GM12892 (cell line): ENCODE measurements at regions not wholly inside any gene's neighbourhood (a gene's known extent, or its start where the extent isn't known, plus 50 kb on each side); places are given as distances from the start of the nearest gene placed in this dataset.
"Not testable (repeated sequence)": the region's sequence is repeated elsewhere in the genome, so short reads cannot be mapped to it uniquely, and the experiment has no call there.

Experiments
- DNase-seq: peaks from one replicate; pipeline ENCODE4 v3.0.0; 2011; ENCODE audit not compliant: insufficient read length
- FAIRE-seq: peaks from 2 replicates; lab custom pipeline; 2011; peaks lifted over from hg19 to GRCh38; lab: Jason Lieb, UNC
- POLR2A ChIP-seq: IDR thresholded peaks from 2 replicates; pipeline ENCODE4 v1.6.1; 2011; ENCODE audit warnings: low read depth, low read length, control low read depth
- POLR2AphosphoS5 ChIP-seq: IDR thresholded peaks from 2 replicates; pipeline ENCODE4 v1.6.1; 2011; ENCODE audit warnings: low read depth, low read length, control low read depth
- TAF1 ChIP-seq: IDR thresholded peaks from 2 replicates; pipeline ENCODE4 v1.6.1; 2011; ENCODE audit warnings: low read depth, mild to moderate bottlenecking, control low read depth, low read length, borderline replicate concordance

DNA sequence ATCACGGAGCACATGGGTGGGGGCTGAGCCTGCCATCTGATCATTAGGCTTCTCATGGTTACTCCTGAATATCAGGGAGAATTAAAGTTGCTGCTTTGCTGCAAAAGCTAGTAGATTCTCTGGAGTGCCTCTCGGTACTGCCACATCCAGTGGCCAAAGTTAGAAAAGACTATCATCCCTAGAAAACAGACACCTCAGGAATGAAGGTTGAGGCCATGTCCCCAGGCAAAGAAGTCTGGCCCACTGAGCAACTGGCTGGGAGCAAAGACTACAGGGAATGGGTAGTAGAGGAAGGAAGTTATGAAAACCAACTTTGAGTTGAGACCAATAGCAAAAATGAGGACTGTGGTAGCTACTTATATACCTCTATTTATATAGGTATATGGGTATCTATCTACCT is 258.7 kb downstream of the EFCAB11 start:
- DNase-seq (no peak), FAIRE-seq (no peak)
- no peak for TF ChIP-seq TAF1
- TF ChIP-seq POLR2AphosphoS5 = no peak
- TF ChIP-seq POLR2A = no peak

DNA sequence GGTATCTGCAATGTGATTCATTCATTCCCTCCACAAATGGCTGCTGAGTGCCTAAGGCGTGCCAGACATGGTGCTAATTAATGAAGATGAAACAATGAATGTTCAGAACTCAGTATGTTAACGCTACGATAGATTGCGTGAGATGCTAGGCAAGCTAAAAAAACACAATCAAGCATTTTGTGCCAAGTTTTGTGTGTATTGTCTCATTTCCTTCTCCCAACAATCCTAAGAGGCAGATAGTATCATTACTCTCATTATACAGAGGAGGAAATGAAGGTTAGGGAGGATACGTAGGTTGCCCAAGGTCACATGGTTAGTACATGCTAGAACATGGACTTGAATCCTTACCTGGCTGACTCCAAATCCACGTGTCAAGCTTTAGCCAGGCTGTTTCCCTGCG is 264.4 kb downstream of the EFCAB11 start:
- FAIRE-seq (no peak), DNase-seq (no peak)
- TF ChIP-seq POLR2AphosphoS5 (no peak), POLR2A (no peak), TAF1 (no peak)

DNA sequence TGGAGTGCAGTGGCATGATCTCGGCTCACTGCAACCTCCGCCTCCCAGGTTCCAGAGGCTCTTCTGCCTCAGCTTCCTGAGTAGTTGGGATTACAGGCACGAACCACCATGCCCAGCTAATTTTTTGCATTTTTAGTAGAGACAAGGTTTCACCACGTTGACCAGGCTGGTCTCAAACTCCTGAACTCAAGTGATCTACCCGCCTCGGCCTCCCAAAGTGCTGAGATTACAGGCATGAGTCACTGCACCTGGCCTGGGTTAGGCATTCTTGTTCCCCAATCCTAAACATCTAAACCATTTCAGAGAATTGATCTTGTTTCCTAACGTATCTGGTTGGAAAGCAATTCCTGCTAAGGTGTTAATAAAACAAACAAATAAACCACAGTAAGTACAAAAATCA is 264.8 kb downstream of the EFCAB11 start:
- not testable (repeated sequence) for FAIRE-seq, DNase-seq

DNA sequence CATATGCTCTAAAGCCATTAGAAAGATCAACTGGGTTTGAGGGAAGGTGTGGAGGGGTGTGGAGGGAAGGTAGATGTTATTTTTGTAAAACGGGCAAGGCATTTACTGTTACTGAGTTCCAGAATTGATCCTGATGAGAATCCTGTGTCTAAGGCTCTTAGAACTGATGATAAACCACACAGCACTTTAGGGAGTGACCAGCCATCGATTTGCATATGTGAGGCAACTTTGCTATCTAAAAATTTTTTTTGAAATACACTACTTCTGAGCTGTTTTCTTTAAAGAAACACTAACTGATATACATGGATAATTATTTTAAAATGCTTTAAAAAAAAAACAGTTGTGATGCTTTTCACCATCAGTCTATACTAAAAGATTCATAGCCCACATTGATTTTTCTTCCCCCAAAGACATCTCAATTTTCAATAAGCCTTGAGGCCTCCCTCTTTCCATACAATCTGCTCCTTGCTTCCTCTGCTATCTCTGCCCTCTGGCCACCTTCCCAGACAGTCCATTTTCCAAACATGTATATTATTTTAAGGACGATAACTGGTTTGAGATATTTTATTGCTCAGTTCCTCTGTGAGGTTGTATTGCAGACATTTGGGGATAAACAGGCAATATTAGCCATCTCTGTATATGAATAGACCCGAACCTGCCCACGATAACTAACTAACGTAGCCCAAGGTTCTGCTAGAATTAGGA is 265.9 kb downstream of the EFCAB11 start:
- FAIRE-seq = no peak

DNA sequence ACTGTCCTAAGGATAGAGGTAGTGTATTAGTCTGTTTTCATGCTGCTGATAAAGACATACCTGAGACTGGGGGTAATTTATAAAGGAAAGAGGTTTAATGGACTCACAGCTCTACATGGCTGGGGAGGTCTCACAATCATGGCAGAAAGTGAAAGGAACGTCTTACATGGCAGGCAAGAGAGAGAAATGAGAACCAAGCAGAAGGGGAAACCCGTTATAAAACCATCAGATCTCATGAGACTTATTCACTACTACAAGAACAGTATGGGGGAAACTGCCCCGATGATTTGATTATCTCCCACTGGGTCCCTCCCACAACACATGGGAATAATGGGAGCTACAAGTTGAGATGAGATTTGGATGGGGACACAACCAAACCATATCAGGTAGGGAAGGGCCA is 267.4 kb downstream of the EFCAB11 start:
- not testable (repeated sequence) for DNase-seq, FAIRE-seq

More for the DNA sequence above, 265.9 kb downstream of the EFCAB11 start:
- DNase-seq = no peak
- no peak for TF ChIP-seq POLR2A
- no peak for TF ChIP-seq POLR2AphosphoS5
- no peak for TF ChIP-seq TAF1

DNA sequence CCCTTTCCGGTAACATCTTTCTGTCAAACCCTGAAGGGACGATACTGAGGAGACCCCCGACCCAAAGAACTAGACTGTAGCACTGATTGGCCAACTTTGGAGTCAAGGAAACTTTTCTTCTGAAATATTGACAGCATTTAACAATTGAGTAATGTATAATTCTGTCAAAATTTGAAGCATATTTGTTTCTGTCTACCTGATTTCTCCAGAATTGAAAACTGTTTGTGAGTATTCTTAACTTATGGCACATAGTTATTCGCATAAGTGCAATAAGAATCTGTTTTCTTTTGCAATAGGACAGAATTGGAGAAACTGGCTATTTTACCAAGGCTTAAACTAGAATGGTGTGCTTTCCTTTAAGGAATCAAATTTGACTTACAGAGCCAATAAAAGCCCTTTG is 267.1 kb upstream of the FOXN3 start:
- FAIRE-seq = no peak
- TF ChIP-seq POLR2AphosphoS5 (no peak), POLR2A (no peak), TAF1 (no peak)
- no peak for DNase-seq

DNA sequence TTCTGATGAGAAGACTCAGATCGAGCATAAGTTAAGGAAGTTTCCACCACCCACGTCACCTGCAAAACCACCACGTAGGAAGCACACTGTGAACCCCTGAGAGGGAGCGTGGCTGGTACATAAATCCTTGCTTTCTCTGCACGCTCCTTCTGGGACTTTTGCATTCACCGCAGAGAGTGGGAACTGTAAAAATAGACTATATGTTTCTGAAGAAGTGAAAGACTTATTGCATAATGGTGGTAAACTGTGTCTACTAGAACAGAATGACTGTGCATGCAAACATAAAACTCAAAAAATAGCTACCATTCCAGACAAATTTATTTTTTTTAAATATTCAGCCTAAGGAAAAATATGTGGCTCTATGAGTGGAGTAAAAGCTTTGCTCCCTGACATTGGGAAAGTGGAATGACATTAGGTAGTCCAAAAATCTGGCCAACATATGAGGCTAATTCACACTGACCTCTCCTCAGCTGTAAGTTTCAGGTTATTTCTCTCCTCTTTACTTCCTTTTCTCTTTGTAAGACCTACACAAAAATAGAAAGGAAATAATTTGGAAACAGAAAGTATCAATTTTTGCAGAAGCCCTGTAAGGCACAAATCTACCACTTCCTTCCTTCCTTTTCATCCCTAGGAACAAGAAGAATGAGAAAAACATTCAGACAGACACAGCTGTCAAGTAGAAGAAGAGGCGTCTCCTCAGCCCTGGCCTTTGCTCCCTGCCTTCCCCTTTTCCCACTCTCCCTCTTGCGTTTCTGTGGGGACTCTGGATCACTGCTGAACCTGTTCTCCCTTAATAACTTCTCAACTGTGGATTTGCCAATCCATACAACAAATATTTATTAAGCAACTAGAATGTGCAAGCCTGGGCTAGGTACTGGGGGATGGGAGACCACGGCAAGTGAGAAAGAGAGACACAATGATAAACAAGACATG is 264.3 kb upstream of the FOXN3 start:
- FAIRE-seq = peak; percentile 89
- DNase-seq = peak; percentile 29
- TF ChIP-seq POLR2AphosphoS5 = no peak
- TF ChIP-seq TAF1 = no peak
- TF ChIP-seq POLR2A = no peak

DNA sequence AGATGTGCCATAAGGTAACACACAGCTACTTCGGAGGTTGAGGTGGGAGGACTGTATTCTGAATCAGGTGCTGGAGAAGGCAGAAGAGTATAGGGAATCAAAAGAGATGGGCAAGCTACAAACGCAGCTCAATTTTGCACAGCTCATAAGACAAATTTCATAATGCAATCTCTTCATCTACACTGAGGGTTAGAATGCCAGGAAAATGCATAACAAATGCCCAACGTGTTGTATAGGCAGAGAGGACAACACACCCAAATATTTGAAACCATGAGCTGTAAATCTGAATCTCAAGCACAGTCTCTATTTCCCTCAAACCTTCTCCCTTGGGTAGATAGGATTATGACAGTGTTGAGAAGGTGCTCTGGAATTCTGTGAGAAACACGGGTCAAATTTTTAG is 263.1 kb upstream of the FOXN3 start:
- FAIRE-seq (no peak), DNase-seq (no peak)
- TF ChIP-seq POLR2A = no peak
- TF ChIP-seq POLR2AphosphoS5 = no peak
- no peak for TF ChIP-seq TAF1

DNA sequence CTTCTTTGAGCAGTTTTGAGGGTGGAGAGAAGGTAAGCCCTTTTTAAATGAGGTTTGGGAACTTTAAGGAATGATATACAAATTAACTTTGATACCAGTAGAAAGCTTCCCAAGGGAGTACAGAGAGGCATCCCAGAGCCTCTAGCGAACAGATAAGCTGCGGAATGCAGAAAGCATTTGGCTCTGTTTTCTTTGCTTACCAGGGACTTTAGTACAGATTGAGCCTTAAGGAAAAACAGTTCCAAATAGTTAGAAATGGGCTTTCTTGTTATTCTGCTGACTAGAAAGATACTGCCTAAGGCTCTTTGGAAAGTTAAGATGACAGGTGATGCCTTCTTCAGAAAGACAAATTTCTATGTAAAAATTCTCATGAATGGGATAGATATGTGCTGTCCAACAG is 261.7 kb upstream of the FOXN3 start:
- FAIRE-seq (no peak), DNase-seq (no peak)
- no peak for TF ChIP-seq POLR2A
- no peak for TF ChIP-seq POLR2AphosphoS5

DNA sequence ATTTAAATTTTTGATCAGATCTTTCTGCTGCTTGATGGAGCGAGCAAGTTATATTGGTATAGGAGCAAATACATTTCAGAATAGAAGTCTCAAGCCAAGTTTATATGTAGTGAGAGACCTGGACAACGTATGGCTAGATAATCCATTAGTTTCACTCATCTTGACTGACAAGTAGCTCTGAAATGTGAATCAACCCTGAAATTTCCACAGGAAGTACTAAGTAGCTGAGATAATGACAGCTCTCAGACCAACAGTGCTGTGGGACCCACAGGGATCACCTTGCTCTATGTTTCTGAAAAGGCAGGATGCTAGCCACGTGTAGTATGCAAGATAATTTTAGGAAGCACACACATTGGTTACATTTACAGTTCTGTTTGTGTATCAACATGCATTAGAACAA is 258.6 kb upstream of the FOXN3 start:
- TF ChIP-seq POLR2A = no peak
- no peak for TF ChIP-seq TAF1
- TF ChIP-seq POLR2AphosphoS5 = no peak
- DNase-seq (no peak), FAIRE-seq (no peak)

DNA sequence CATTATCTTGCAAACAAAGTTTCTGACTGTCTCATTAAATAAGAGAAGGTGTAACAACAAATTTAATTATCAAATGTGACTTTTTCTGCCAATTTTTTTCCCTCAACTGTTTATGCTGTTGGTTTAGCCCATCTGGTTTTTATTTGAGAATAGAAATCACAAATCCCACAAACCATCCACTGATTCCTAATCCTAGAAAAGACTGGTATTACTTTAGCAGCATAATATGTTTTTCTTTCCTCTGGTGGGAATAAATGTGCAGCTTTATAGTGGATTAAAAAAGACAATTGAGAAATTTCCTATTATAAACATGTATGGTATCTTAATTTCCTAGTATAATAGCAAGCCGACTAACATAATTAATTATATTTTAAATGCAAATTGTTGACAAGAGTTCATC is 257.9 kb upstream of the FOXN3 start:
- no peak for TF ChIP-seq POLR2AphosphoS5
- TF ChIP-seq TAF1 = no peak
- TF ChIP-seq POLR2A = no peak
- DNase-seq = no peak
- FAIRE-seq = no peak

DNA sequence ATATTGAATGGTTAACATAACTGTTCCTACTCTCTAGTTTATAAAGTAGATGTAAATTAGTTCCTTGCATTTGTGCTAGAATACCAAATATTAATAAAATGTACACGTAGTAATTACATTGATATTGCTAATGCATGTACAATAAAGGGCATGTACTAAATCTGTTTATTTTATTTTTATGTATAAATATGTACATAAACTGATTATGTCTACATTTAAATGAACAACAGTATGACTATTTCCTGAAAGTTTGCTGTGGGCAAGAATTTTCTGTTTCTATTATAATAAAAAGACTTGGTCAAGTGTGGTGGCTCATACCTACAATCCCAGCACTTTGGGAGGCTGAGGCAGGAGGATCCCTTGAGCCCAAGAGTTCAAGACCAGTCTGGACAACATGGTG is 257.2 kb upstream of the FOXN3 start:
- TF ChIP-seq TAF1 (no peak), POLR2AphosphoS5 (no peak), POLR2A (no peak)
- FAIRE-seq (no peak), DNase-seq (no peak)
